OCI-LY1 (cell line): ENCODE measurements at regions not wholly inside any gene's neighbourhood (a gene's known extent, or its start where the extent isn't known, plus 50 kb on each side); places are given as distances from the start of the nearest gene placed in this dataset.

Experiments
- CTCF ChIP-seq: fragments of 200-600 bp; sonication (generic), shearing (Covaris generic); IDR thresholded peaks from 2 replicates; pipeline ENCODE4 v1.5.1; 2017; ENCODE audit warnings: mild to moderate bottlenecking, antibody characterized with exemption, low read length, moderate library complexity, mixed read lengths
- EZH2 ChIP-seq: fragments of 200-600 bp; sonication (generic), shearing (Covaris generic); IDR thresholded peaks from 2 replicates; pipeline ENCODE4 v1.8.0; 2017; ENCODE audit warnings: borderline replicate concordance, mixed run types, mild to moderate bottlenecking, antibody characterized with exemption, low read length, moderate library complexity, mixed read lengths

GRCh38 chr5:125526966-125527365 lies 780.5 kb upstream of the ZNF608 start:
- TF ChIP-seq CTCF = no peak
- TF ChIP-seq EZH2 = no peak
